HCT116 (cell line): ENCODE measurements at regions not wholly inside any gene's neighbourhood (a gene's known extent, or its start where the extent isn't known, plus 50 kb on each side); places are given as distances from the start of the nearest gene placed in this dataset.

Source experiments
- ATAC-seq: fragments of 200-7000 bp; cut with Tn5 transposase; 2 replicates; pipeline ENCODE4 v1.9.1; 2020; ENCODE audit warnings: mild to moderate bottlenecking, moderate library complexity
- BruUV-seq: library from RNA; stranded (reverse); fragments of 400-500 nt; replicated peaks from 2 replicates; lab custom pipeline; 2021; lab: Mats Ljungman, UMichigan
- CTCF ChIA-PET: fragments of 300-600 bp; sonication (Branson Sonifier 250); formaldehyde crosslinking; loops from one replicate; lab custom pipeline; 2021; ENCODE audit warnings: antibody characterized with exemption; lab: Charles Lee
- POLR2A ChIA-PET: fragments of 300-600, 350-600 bp; sonication (Branson Sonifier 250); formaldehyde crosslinking; loops from one replicate; lab custom pipeline; 2021; ENCODE audit warnings: antibody characterized with exemption; lab: Charles Lee
- RAD21 ChIA-PET, 2 experiments: fragments of 300-600 bp; sonication (Branson Sonifier 250); formaldehyde crosslinking; loops; one replicate each; lab custom pipeline; 2023; ENCODE audit warnings: low total read pairs in 2 of 2; ENCODE audit not compliant: uncharacterized antibody in 2 of 2, unreplicated experiment in 2 of 2, low non-redundant PET in 1 of 2; lab: Charles Lee
- DNase-seq: peaks from one replicate; pipeline ENCODE4 v3.0.0-alpha.2; 2010; ENCODE audit warnings: low read depth, low spot score
- H2AFZ ChIP-seq: fragments of 200-600 bp; shearing (Covaris generic), sonication (generic); 2 replicates; pipeline ENCODE4 v1.6.1; 2017; ENCODE audit warnings: low read depth, mixed run types, mixed read lengths, antibody characterized with exemption, low read length; ENCODE audit not compliant: poor library complexity, severe bottlenecking
- H3K27ac ChIP-seq: 2 replicates; pipeline ENCODE4 v1.5.1; 2012; ENCODE audit warnings: low read depth, low read length
- H3K27me3 ChIP-seq: fragments of 200-600 bp; sonication (generic); 2 replicates; pipeline ENCODE4 v1.6.1; 2016; ENCODE audit warnings: mixed run types, low read length, mixed read lengths; ENCODE audit not compliant: insufficient read depth
- H3K36me3 ChIP-seq, 2 experiments: fragments of 200-500 bp in 1 of 2; fragments of 200-600 bp in 1 of 2; sonication (Bioruptor generic) in 1 of 2; sonication (generic) in 1 of 2; 2 replicates each; pipeline versions ENCODE4 v1.5.1 to v1.6.1; 2014 to 2016; ENCODE audit warnings: low read length in 2 of 2, inconsistent platforms in 1 of 2, mixed read lengths in 1 of 2, mixed run types in 1 of 2; ENCODE audit not compliant: insufficient read depth in 2 of 2, control insufficient read depth in 1 of 2
- H3K4me1 ChIP-seq, 2 experiments: fragments of 200-600 bp in 1 of 2; sonication (generic) in 1 of 2; 2 replicates each; pipeline versions ENCODE4 v1.5.1 to v1.6.1; 2012 to 2017; ENCODE audit warnings: low read length in 2 of 2, inconsistent platforms in 1 of 2, mild to moderate bottlenecking in 1 of 2, mixed read lengths in 1 of 2, mixed run types in 1 of 2, moderate library complexity in 1 of 2; ENCODE audit not compliant: insufficient read depth in 2 of 2, control insufficient read depth in 1 of 2
- H3K4me2 ChIP-seq: fragments of 200-600 bp; sonication (generic); 2 replicates; pipeline ENCODE4 v1.6.1; 2017; ENCODE audit warnings: mixed run types, low read length, mixed read lengths
- H3K4me3 ChIP-seq, 2 experiments: fragments of 200-600 bp in 1 of 2; sonication (generic) in 1 of 2; replicated peaks in 1 of 2; 2 replicates each; pipeline ENCODE4 v1.5.1; 2011 to 2016; ENCODE audit warnings: low read length in 2 of 2, control low read depth in 1 of 2, low read depth in 1 of 2, mild to moderate bottlenecking in 1 of 2, mixed read lengths in 1 of 2, mixed run types in 1 of 2
- H3K79me2 ChIP-seq: fragments of 200-600 bp; sonication (generic); 2 replicates; pipeline ENCODE4 v1.6.1; 2017; ENCODE audit warnings: mild to moderate bottlenecking, mixed run types, low read length, moderate library complexity, mixed read lengths; ENCODE audit not compliant: insufficient read depth
- H3K9ac ChIP-seq: fragments of 200-600 bp; sonication (generic); 2 replicates; pipeline ENCODE4 v1.6.1; 2016; ENCODE audit warnings: low read length, mixed read lengths
- H3K9me2 ChIP-seq: fragments of 200-600 bp; sonication (generic), shearing (Covaris generic); 2 replicates; pipeline ENCODE4 v1.6.1; 2017; ENCODE audit warnings: mixed run types, mild to moderate bottlenecking, moderate library complexity; ENCODE audit not compliant: insufficient read depth
- H3K9me3 ChIP-seq, 2 experiments: fragments of 200-500 bp in 1 of 2; fragments of 200-600 bp in 1 of 2; sonication (Bioruptor generic) in 1 of 2; sonication (generic) in 1 of 2; 2 replicates each; pipeline ENCODE4 v1.6.1; 2014 to 2017; ENCODE audit warnings: low read length in 2 of 2, mixed read lengths in 2 of 2, inconsistent platforms in 1 of 2, low read depth in 1 of 2, mild to moderate bottlenecking in 1 of 2, mixed run types in 1 of 2, moderate library complexity in 1 of 2; ENCODE audit not compliant: control insufficient read depth in 1 of 2, insufficient read depth in 1 of 2
- H4K20me1 ChIP-seq: fragments of 200-600 bp; sonication (generic), shearing (Covaris generic); 2 replicates; pipeline ENCODE4 v1.6.1; 2017; ENCODE audit warnings: mixed run types, mild to moderate bottlenecking, moderate library complexity; ENCODE audit not compliant: insufficient read depth
- CBX3 ChIP-seq: IDR thresholded peaks from 2 replicates; pipeline ENCODE4 v1.6.1; 2012; ENCODE audit warnings: low read depth
- CEBPB ChIP-seq: IDR thresholded peaks from 2 replicates; pipeline ENCODE4 v1.6.1; 2012; ENCODE audit warnings: low read depth
- ELF1 ChIP-seq: IDR thresholded peaks from 2 replicates; pipeline ENCODE4 v1.6.1; 2012; ENCODE audit warnings: low read depth, borderline replicate concordance
- EZH2phosphoT487 ChIP-seq: fragments of 200-600 bp; IDR thresholded peaks from 2 replicates; pipeline ENCODE4 v1.6.1; 2018; ENCODE audit warnings: antibody characterized with exemption, borderline replicate concordance
- FOSL1 ChIP-seq: IDR thresholded peaks from 2 replicates; pipeline ENCODE4 v1.6.1; 2012; ENCODE audit warnings: low read depth
- RAD21 ChIP-seq: IDR thresholded peaks from 2 replicates; pipeline ENCODE4 v1.6.1; 2012; ENCODE audit warnings: low read depth, mild to moderate bottlenecking
- SIN3A ChIP-seq: IDR thresholded peaks from 2 replicates; pipeline ENCODE4 v1.6.1; 2012; ENCODE audit warnings: low read depth
- SP1 ChIP-seq: IDR thresholded peaks from 2 replicates; pipeline ENCODE4 v1.6.1; 2012; ENCODE audit warnings: low read depth
- TCF7L2 ChIP-seq: IDR thresholded peaks from 2 replicates; pipeline ENCODE4 v1.7.0; 2011; ENCODE audit warnings: borderline replicate concordance, inconsistent platforms; ENCODE audit not compliant: insufficient read depth, insufficient read length; ENCODE audit errors: extremely low read depth
- YY1 ChIP-seq: IDR thresholded peaks from 2 replicates; pipeline ENCODE4 v1.6.1; 2011; ENCODE audit warnings: low read length, low read depth, moderate library complexity, mild to moderate bottlenecking; ENCODE audit not compliant: insufficient replicate concordance; ENCODE audit errors: extremely low read depth
- ZBTB33 ChIP-seq: IDR thresholded peaks from 2 replicates; pipeline ENCODE4 v1.6.1; 2011; ENCODE audit warnings: mild to moderate bottlenecking, low read length, moderate library complexity; ENCODE audit not compliant: insufficient replicate concordance; ENCODE audit errors: extremely low read depth
- ZFX ChIP-seq: fragments of 450-650 bp; IDR thresholded peaks from 2 replicates; pipeline ENCODE4 v1.6.1; 2017
- ZNF274 ChIP-seq: fragments of 200-500 bp; sonication (Bioruptor generic); IDR thresholded peaks from 2 replicates; pipeline ENCODE4 v1.6.1; 2014; ENCODE audit warnings: mild to moderate bottlenecking, low read depth, low read length, inconsistent platforms
- intact Hi-C: fragments of 100-400 bp; cut with micrococcal nuclease; formaldehyde crosslinking; loops from 2 replicates; pipeline ENCODE4 v1.10.0; 2022
- TF ChIP-seq, protein P1 (sequence below): IDR thresholded peaks from 2 replicates; pipeline ENCODE4 v1.6.1; 2012; ENCODE audit warnings: low read depth
- TF ChIP-seq, protein P2 (sequence below): IDR thresholded peaks from 2 replicates; pipeline ENCODE4 v1.6.1; 2012
- TF ChIP-seq, protein P3 (sequence below): IDR thresholded peaks from 2 replicates; pipeline ENCODE4 v1.6.1; 2012
- TF ChIP-seq, protein P4 (sequence below), 3 experiments: fragments of 200-600 bp in 1 of 3; sonication (generic) in 1 of 3; IDR thresholded peaks in 2 of 3; conservative IDR thresholded peaks in 1 of 3; 2 replicates each; pipeline ENCODE4 v1.5.1; 2012 to 2017; ENCODE audit warnings: low read depth in 2 of 3, low read length in 2 of 3, antibody characterized with exemption in 1 of 3, borderline replicate concordance in 1 of 3, control low read depth in 1 of 3, mild to moderate bottlenecking in 1 of 3, mixed read lengths in 1 of 3, mixed run types in 1 of 3, moderate library complexity in 1 of 3; ENCODE audit not compliant: insufficient read depth in 1 of 3

DNA sequence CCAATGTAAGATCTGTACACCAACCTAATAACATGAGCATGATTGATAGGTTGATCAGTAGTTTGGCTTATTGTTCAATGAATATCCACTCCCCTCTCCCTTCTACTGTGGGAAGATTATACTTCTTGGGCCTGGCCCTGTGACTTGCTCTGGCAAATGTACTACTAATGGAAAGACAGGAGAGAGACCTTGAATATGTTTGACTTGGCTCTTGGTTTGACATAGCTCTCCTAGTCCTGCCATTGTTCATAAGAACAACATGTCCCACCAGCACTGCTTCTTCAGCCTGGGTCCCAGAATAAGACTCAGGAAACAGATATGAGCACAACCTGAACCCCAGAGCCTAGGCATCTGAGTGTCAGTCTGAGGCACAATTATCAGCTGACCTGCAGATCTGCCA, 112.8 kb upstream of the RESF1 start (continued):
- no peak for TF ChIP-seq EZH2phosphoT487
- TF ChIP-seq, protein P1, sequence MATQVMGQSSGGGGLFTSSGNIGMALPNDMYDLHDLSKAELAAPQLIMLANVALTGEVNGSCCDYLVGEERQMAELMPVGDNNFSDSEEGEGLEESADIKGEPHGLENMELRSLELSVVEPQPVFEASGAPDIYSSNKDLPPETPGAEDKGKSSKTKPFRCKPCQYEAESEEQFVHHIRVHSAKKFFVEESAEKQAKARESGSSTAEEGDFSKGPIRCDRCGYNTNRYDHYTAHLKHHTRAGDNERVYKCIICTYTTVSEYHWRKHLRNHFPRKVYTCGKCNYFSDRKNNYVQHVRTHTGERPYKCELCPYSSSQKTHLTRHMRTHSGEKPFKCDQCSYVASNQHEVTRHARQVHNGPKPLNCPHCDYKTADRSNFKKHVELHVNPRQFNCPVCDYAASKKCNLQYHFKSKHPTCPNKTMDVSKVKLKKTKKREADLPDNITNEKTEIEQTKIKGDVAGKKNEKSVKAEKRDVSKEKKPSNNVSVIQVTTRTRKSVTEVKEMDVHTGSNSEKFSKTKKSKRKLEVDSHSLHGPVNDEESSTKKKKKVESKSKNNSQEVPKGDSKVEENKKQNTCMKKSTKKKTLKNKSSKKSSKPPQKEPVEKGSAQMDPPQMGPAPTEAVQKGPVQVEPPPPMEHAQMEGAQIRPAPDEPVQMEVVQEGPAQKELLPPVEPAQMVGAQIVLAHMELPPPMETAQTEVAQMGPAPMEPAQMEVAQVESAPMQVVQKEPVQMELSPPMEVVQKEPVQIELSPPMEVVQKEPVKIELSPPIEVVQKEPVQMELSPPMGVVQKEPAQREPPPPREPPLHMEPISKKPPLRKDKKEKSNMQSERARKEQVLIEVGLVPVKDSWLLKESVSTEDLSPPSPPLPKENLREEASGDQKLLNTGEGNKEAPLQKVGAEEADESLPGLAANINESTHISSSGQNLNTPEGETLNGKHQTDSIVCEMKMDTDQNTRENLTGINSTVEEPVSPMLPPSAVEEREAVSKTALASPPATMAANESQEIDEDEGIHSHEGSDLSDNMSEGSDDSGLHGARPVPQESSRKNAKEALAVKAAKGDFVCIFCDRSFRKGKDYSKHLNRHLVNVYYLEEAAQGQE = no peak

DNA sequence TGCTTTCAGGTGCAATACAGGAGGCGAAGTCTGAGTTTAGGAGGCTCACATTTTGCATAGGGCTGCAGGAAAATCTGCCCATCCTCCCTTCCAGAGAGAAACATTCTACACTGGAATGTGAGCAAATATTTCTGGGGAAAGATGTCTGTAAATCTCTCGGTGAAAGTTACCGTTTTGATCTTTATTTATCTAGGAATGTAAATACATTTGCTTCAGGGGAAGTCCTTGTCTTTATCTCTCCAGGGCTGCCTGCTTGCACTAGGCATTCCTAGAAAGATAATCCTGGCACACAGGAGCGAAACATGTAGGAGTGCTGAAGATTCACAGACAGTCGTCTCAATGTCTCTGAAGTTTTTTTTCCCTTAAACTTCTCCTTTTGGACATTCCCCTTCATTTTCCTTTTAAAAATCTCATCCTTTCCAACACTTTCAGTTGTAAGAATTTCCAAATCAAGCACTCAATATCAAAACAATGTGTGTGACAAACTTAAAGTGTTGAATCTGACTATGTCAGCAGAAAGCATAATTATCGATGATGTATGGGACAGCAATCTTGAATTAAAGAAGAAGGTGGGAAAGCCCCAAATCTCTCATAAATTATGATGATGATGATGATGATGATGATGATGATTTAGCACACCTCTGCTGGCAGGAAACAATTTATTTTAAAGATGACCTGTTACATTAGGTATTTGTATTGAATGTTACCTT, 113.4 kb upstream of the RESF1 start:
- DNase-seq (no peak), ATAC-seq (no peak)
- H3K4me2 ChIP-seq = no peak overlapping the region
- RAD21 ChIA-PET = no interaction called here
- H3K4me1 ChIP-seq = no peaks in the 10 kb centered on the region
- intact Hi-C loops = no loop called here
- no peaks in the 10 kb centered on the region for H3K27me3 ChIP-seq
- H3K9ac ChIP-seq = no peak overlapping the region
- no peaks in the 10 kb centered on the region for H3K9me2 ChIP-seq
- no peaks in the 10 kb centered on the region for H4K20me1 ChIP-seq
- no peak overlapping the region for H3K27ac ChIP-seq
- no TSS peak for BruUV-seq
- no peaks in the 10 kb centered on the region for H3K79me2 ChIP-seq
- CTCF ChIA-PET = no interaction called here
- no peaks in the 10 kb centered on the region for H3K36me3 ChIP-seq
- POLR2A ChIA-PET = no interaction called here
- no peak overlapping the region for H3K4me3 ChIP-seq
- H3K9me3 ChIP-seq = peaks cover 7 to 13% of the 10 kb centered on the region in 2 experiments; a peak in 3 of 4 replicates
- no peak overlapping the region for H2AFZ ChIP-seq
- TF ChIP-seq, protein P2, sequence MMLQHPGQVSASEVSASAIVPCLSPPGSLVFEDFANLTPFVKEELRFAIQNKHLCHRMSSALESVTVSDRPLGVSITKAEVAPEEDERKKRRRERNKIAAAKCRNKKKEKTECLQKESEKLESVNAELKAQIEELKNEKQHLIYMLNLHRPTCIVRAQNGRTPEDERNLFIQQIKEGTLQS = no peak
- TF ChIP-seq RAD21 (no peak), CBX3 (no peak), SP1 (no peak), SIN3A (no peak), TCF7L2 (no peak), ZFX (no peak), CEBPB (no peak), YY1 (no peak), ZBTB33 (no peak), ELF1 (no peak), EZH2phosphoT487 (no peak), ZNF274 (no peak), FOSL1 (no peak)
- TF ChIP-seq, protein P3, sequence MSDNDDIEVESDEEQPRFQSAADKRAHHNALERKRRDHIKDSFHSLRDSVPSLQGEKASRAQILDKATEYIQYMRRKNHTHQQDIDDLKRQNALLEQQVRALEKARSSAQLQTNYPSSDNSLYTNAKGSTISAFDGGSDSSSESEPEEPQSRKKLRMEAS = no peak
- TF ChIP-seq, protein P4, sequence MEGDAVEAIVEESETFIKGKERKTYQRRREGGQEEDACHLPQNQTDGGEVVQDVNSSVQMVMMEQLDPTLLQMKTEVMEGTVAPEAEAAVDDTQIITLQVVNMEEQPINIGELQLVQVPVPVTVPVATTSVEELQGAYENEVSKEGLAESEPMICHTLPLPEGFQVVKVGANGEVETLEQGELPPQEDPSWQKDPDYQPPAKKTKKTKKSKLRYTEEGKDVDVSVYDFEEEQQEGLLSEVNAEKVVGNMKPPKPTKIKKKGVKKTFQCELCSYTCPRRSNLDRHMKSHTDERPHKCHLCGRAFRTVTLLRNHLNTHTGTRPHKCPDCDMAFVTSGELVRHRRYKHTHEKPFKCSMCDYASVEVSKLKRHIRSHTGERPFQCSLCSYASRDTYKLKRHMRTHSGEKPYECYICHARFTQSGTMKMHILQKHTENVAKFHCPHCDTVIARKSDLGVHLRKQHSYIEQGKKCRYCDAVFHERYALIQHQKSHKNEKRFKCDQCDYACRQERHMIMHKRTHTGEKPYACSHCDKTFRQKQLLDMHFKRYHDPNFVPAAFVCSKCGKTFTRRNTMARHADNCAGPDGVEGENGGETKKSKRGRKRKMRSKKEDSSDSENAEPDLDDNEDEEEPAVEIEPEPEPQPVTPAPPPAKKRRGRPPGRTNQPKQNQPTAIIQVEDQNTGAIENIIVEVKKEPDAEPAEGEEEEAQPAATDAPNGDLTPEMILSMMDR (IDR thresholded peaks at IDR 0.05 in 2 of 3, conservative IDR thresholded peaks at IDR 0.05 in 1 of 3; ENCODE audit: borderline replicate concordance in 1 of 3, insufficient read depth in 1 of 3, low read depth in 2 of 3, low read length in 2 of 3) = no peak
